GM21723 (cell line): ENCODE measurements at regions not wholly inside any gene's neighbourhood (a gene's known extent, or its start where the extent isn't known, plus 50 kb on each side); places are given as distances from the start of the nearest gene placed in this dataset.
"Not testable (repeated sequence)": the region's sequence is repeated elsewhere in the genome, so short reads cannot be mapped to it uniquely, and the experiment has no call there.

ENCODE experiments used
- ATAC-seq: cut with Tn5 transposase; IDR thresholded peaks from one replicate; pipeline ENCODE4 v1.9.1; 2021; ENCODE audit warnings: mild to moderate bottlenecking, moderate library complexity; ENCODE audit not compliant: unreplicated experiment

- no peak for ATAC-seq
Measured at GRCh38 chr6:6091608-6092002, 84.9 kb upstream of the NRN1 start.

DNA sequence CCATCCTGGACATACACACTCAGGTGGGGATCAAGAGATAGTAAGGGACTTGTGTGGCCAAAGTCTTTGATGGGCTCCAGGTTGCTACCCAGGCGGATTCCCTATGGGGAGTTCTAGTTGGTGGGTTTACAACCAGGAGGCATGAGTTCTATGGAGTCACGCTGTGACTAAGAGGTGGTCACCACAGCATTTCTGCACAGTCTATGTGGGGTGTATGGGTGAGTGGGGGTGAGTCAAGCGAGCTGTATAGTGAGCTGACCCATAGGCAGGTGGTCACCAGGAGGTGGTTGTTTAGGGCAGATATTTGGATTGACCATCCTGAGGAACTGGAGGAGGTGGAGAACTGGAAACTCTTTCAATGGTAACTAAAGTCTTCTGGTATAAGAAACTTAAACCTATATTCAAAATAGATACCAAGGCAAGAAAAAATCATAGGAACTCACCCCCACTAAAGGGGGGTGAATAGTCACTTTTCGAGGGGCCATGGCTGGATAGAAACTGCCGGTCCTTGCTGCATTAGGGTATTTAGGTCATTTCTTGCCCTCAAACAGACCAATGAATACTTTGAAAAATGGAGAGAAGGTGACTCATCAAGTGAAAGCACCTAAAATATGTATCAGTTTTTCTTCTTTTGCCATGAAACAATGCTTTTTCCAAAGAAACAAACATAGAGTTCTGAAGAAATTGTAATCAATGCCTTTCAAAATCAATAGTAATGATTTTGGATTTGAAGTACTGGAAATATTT, 84.3 kb upstream of the NRN1 start:
- ATAC-seq, result no peak

GRCh38 chr6:6085928-6086668, 79.4 kb upstream of the NRN1 start:
- no peak for ATAC-seq

- ATAC-seq, result no peak
Measured at GRCh38 chr6:6080975-6081374, 74.2 kb upstream of the NRN1 start.

DNA sequence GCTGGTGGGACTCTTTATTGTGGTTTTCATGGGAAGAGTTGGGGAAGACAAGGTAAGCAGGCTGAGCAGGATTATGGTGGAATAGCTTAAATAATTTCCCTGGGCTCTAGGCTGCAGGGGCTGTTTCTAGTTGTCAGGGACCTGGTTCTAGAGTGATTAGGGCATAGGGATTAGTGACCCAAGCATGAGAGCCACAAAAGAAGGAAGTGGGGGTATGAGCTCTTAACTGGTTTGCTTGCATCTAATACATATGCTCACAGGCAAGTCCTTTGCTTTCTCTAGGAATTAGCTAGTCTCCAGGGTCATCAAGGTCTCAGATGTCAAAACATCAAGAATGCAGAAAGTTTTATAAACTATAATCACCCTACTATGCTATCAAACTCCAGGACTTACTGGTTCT, 67.5 kb upstream of the NRN1 start:
- no peak for ATAC-seq

DNA sequence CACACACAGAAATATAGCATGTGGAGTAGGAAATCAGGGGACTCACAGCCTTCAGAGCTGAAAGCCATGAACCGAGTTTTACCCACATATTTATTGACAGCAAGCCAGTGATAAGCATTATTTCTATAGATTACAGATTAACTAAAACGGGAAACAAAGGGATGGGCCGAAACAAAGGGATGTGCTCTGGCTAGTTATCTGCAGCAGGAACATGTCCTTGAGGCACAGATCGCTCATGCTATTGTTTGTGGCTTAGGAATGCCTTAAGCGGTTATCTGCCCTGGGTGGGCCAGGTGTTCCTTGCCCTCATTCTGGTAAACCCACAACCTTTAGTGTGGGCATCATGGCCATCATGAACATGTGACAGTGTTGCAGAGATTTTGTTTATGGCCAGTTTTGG, 61.4 kb upstream of the NRN1 start:
- not testable (repeated sequence) for ATAC-seq

- ATAC-seq, result no peak
Measured at GRCh38 chr6:6058054-6058444, 51.3 kb upstream of the NRN1 start.

DNA sequence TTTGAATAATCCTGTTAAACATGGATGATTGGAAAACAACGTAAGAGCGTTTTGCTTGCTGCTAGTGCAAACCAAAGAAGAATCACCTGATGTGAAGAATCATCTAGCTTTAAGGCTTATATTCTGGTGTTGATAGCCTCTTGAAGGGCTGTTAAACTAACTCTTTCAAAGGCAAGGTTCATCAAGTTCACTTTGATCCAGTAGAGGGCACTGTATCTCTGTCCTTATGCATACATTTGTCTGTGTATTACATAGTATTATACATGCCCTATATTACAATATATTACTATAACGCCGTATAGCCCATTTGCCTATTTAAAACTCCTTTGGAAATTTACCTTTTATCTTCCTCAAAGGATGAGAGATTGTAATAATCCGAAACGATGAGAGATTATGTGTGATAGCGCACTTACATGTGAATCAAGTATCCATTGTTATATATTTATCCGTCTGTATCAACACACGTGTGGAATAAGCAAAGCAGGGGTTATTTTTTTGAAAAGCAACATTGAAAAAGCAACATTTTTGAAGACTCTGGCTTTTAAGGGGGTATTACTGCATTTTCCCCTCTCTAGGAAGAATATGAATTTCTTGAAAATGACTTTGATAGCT, 50.8 kb upstream of the NRN1 start:
- ATAC-seq, result peak; percentile 65
